ENCODE measurements at regions not wholly inside any gene's neighbourhood (a gene's known extent, or its start where the extent isn't known, plus 50 kb on each side); places are given as distances from the start of the nearest gene placed in this dataset.

DNA sequence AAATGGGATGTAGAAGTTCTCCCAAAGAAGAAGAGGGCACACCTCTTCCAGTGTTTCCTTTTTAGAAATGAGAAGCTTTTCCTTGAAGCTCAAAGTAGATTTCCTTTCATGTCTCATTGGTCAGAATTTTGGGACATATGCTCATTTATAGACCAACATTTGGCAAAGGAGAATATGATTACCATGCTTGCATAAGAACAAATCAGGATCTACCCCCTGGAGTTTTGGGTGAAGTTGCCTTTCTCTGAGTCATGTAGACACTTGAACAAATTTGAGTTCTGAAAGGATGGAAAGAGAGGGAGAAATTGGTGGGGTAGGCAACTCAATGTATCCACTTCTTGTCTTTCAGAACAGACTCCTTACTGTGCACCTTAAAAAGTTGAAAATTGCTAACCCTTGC lies 409.0 kb downstream of the SLC4A3 start:
- no peak overlapping the region for H3K27ac Mint-ChIP-seq
- Histone ChIP-seq H3K79me2 (ENCODE audit: insufficient read depth, low read length) (no peaks in the 10 kb centered on the region), H3K56ac (ENCODE audit: insufficient read length, low read depth, low read length) (no peak overlapping the region), H3K23me2 (ENCODE audit: insufficient read length, low read depth, low read length, poor library complexity, severe bottlenecking) (no peaks in the 10 kb centered on the region), H4K5ac (ENCODE audit: insufficient read length, low read depth, low read length) (no peak overlapping the region), H3K4me1 (ENCODE audit: insufficient read depth, low read length) (no peaks in the 10 kb centered on the region; the same call in 1 of the 2 replicates), H3K27me3 (ENCODE audit: insufficient read depth, low read length) (no peaks in the 10 kb centered on the region), H4K20me1 (ENCODE audit: control insufficient read depth, insufficient read depth, insufficient read length) (no peaks in the 10 kb centered on the region), H3K18ac (ENCODE audit: insufficient read length, low read depth, low read length) (no peak overlapping the region), H3K27ac (ENCODE audit: insufficient read length, low read depth, low read length) (no peak overlapping the region), H3K14ac (ENCODE audit: insufficient read depth, low read length) (no peak overlapping the region), H2AFZ (ENCODE audit: low read length) (no peak overlapping the region), H3K9ac (ENCODE audit: extremely low read depth, insufficient read length, low read length) (no peak overlapping the region), H2BK120ac (ENCODE audit: low read depth, low read length, poor library complexity, severe bottlenecking) (no peak overlapping the region), H2BK15ac (ENCODE audit: low read depth, low read length) (no peak overlapping the region), H3K9me3 (ENCODE audit: control insufficient read depth, low read depth, low read length) (no peaks in the 10 kb centered on the region), H3K4me2 (ENCODE audit: insufficient read depth, insufficient read length, low read length) (no peak overlapping the region), H3K4ac (ENCODE audit: low read depth, low read length) (no peak overlapping the region), H3T11ph (ENCODE audit: low read length) (no peak overlapping the region), H2BK20ac (ENCODE audit: low read depth, low read length, poor library complexity, severe bottlenecking) (no peak overlapping the region), H4K91ac (ENCODE audit: insufficient read length, low read depth, low read length) (no peak overlapping the region), H2AK5ac (ENCODE audit: insufficient read length, low read length) (no peak overlapping the region), H3K79me1 (ENCODE audit: insufficient read depth, low read depth, low read length, poor library complexity, severe bottlenecking) (no peaks in the 10 kb centered on the region), H2BK12ac (ENCODE audit: insufficient read length, low read depth, low read length) (no peak overlapping the region), H3K23ac (ENCODE audit: insufficient read length, low read depth, low read length) (no peak overlapping the region), H4K8ac (replicated peaks; ENCODE audit: insufficient read length, low read depth, low read length) (no peak overlapping the region), H2BK5ac (ENCODE audit: insufficient read length, low read length) (no peak overlapping the region)
- peaks cover 0 to 3% of the 10 kb centered on the region in 2 experiments; a peak in 2 of 5 replicates for H3K9me3 Mint-ChIP-seq
- no peaks in the 10 kb centered on the region; a peak in 2 of 7 replicates for H3K36me3 Mint-ChIP-seq (ENCODE audit: insufficient read depth in 1 of 3, low read depth in 3 of 3)
- TF ChIP-seq, protein P1, sequence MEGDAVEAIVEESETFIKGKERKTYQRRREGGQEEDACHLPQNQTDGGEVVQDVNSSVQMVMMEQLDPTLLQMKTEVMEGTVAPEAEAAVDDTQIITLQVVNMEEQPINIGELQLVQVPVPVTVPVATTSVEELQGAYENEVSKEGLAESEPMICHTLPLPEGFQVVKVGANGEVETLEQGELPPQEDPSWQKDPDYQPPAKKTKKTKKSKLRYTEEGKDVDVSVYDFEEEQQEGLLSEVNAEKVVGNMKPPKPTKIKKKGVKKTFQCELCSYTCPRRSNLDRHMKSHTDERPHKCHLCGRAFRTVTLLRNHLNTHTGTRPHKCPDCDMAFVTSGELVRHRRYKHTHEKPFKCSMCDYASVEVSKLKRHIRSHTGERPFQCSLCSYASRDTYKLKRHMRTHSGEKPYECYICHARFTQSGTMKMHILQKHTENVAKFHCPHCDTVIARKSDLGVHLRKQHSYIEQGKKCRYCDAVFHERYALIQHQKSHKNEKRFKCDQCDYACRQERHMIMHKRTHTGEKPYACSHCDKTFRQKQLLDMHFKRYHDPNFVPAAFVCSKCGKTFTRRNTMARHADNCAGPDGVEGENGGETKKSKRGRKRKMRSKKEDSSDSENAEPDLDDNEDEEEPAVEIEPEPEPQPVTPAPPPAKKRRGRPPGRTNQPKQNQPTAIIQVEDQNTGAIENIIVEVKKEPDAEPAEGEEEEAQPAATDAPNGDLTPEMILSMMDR (conservative IDR thresholded peaks at IDR 0.05): no peak
- no peak overlapping the region for H3K4me3 Mint-ChIP-seq
- no peak for DNase-seq
- H3K4me1 Mint-ChIP-seq: peaks cover 6% of the 10 kb centered on the region in 2 experiments
- H3K27me3 Mint-ChIP-seq (ENCODE audit: low read depth): peaks cover 1% of the 10 kb centered on the region; the same call in 1 of the 2 replicates
